Islet precursor cell (in vitro differentiated cells): ENCODE measurements at regions not wholly inside any gene's neighbourhood (a gene's known extent, or its start where the extent isn't known, plus 50 kb on each side); places are given as distances from the start of the nearest gene placed in this dataset.
"Not testable (repeated sequence)": the region's sequence is repeated elsewhere in the genome, so short reads cannot be mapped to it uniquely, and the experiment has no call there.

Experiments used
- DNase-seq: peaks from one replicate; pipeline ENCODE4 v3.0.0-alpha.2; 2018

- DNase-seq, result not testable (repeated sequence)
Measured at GRCh38 chr13:52324831-52325230, 81.1 kb downstream of the THSD1 start.

- DNase-seq, result no peak
Measured at GRCh38 chr13:52319876-52320275, 86.1 kb downstream of the THSD1 start.

- not testable (repeated sequence) for DNase-seq
Measured at GRCh38 chr13:52309833-52310232, 96.1 kb downstream of the THSD1 start.

GRCh38 chr13:52306336-52306735 is 99.6 kb downstream of the THSD1 start:
- not testable (repeated sequence) for DNase-seq

- not testable (repeated sequence) for DNase-seq
Measured at GRCh38 chr13:52303098-52303497, 102.9 kb downstream of the THSD1 start.

GRCh38 chr13:52302688-52303087 is 103.3 kb downstream of the THSD1 start:
- not testable (repeated sequence) for DNase-seq

GRCh38 chr13:52301810-52302400 is 104.1 kb downstream of the THSD1 start:
- DNase-seq, result not testable (repeated sequence)

- DNase-seq, result not testable (repeated sequence)
Measured at GRCh38 chr13:52298079-52298661, 107.8 kb downstream of the THSD1 start.

- DNase-seq, result not testable (repeated sequence)
Measured at GRCh38 chr13:52288891-52289290, 117.1 kb downstream of the THSD1 start.

- DNase-seq, result not testable (repeated sequence)
Measured at GRCh38 chr13:52281387-52281786, 122.0 kb upstream of the NEK3 start.

- DNase-seq, result not testable (repeated sequence)
Measured at GRCh38 chr13:52279408-52279807, 120.0 kb upstream of the NEK3 start.

GRCh38 chr13:52254299-52254698 is 94.9 kb upstream of the NEK3 start:
- not testable (repeated sequence) for DNase-seq

- DNase-seq, result not testable (repeated sequence)
Measured at GRCh38 chr13:52240752-52241151, 81.4 kb upstream of the NEK3 start.

GRCh38 chr13:52235900-52236595 is 76.7 kb upstream of the NEK3 start:
- peak; percentile 70 for DNase-seq

GRCh38 chr13:52234928-52235327 is 75.5 kb upstream of the NEK3 start:
- not testable (repeated sequence) for DNase-seq

GRCh38 chr13:52223063-52223462 is 63.7 kb upstream of the NEK3 start:
- not testable (repeated sequence) for DNase-seq

GRCh38 chr13:52213920-52214319 is 54.5 kb upstream of the NEK3 start:
- DNase-seq, result not testable (repeated sequence)

- not testable (repeated sequence) for DNase-seq
Measured at GRCh38 chr13:52212886-52213285, 53.5 kb upstream of the NEK3 start.

- DNase-seq, result peak; percentile 84
Measured at GRCh38 chr13:52211416-52211776, 52.0 kb upstream of the NEK3 start.

GRCh38 chr13:52210564-52211415 is 51.4 kb upstream of the NEK3 start:
- not testable (repeated sequence) for DNase-seq
